ENCODE measurements at regions not wholly inside any gene's neighbourhood (a gene's known extent, or its start where the extent isn't known, plus 50 kb on each side); places are given as distances from the start of the nearest gene placed in this dataset.
A peak's percentile ranks its signal among the peaks of the same experiment; 100 is the strongest.

DNA sequence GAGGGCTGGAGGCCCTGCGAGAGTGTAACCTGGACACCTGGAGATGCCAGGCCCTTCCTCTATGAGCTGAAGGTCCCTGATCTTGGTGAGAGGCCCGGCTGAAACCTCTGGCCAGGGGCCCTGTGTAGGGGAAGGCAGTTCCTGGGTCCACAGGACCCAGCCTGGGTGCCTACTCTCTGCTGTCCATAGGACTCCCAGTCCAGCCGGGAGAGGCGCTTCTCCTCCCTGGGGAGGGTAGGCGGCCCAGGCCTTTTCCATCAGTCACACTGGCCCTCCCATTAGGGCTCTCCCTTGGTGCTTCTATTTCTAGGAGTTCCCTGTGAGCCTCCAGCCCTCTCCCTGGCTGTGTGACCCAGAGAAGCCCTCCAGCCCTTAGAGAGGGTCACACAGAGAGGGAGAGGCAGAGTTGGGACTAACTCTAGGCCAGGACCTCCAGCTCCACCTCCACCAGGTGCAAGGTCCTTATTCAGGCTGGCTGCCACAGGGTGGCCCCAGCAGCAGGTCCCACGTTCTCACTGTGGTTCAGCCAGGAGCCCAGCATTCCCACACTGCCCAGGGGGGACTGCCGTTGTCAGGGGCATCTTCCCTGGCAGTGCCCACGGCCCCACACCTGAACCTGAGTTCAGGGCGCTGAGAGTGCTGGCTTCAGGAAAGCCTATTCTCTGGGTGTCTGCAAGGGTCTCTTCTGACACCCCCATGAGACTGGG, 146.8 kb downstream of the SMAD6 start:
- no peak for DNase-seq

DNA sequence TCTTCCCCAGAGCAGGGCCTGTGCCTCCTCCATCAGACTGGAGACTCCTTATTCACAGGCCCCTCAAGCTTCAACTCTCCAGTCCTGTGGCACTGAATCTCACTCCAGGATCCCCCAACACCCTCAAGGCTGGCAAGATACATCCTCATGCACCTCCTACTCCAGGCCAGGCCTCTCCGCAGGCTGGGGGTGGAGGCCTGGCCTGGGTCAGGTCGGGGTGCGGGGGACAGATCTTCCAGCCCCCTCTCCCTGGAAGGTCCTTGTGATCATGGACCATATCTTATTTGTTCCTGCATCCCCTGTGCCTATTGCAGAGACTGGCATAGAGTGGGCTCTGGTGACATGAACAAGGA, 147.3 kb downstream of the SMAD6 start:
- DNase-seq = no peak

DNA sequence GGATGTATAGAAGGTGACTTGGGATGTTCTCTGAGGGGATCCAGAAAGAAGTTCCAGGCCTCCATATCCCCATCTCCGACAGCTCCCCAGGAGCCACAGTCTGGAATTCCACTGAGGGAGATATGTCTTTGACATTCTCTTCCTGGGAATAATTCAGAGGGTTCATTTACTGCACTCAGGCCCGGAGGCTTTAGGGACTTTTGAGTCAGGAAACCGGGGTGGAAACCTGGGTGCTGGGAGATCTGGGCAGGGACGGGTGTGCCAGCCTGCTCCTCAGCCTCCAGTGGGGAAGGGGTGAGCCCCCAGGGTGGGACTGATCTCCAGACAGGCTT, 147.7 kb downstream of the SMAD6 start:
- no peak for DNase-seq

DNA sequence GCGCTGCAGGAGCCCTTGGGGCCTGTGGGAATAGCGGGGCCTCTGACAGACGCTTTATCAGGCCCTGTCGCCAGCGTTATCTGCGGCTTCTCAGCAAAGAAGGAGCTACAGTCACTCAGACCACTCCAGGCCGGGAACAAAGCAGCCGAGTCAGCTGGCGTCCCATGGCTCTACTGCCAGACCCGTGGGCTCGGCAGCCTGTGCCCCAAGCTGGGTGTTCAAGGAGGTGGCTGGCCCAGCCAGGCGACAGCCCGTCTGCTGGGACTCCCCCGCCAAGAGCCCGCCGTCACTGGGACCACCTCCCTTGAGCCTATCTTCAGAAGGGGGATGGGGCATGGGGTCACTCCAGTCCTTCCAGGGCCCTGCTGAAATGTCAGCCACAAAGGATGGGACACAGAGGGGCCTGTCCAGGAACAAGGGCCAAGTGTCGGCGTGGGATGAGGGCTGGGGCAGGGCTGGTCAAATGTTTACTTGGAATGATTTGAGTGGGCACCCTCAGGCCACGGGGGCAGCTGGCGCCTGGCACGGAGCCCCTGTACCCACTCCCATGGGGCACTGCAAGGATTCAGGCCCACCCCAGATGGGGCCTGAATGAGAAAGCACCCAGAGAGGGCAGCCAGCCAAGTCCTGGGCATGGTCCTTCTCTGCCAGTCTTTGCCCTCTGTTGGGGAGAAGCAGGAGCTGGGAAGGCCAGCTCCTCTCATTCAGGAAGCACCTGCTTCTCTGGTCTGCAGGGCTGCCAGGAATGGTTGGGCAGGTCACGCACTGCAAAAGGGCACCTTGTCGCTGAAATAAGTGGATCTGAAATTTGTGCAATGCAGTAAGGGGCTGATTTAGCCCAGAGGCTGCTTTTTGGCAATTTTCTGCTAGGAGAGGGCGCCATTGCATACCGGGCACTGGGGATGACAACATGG, 148.3 kb downstream of the SMAD6 start:
- no peak for DNase-seq

DNA sequence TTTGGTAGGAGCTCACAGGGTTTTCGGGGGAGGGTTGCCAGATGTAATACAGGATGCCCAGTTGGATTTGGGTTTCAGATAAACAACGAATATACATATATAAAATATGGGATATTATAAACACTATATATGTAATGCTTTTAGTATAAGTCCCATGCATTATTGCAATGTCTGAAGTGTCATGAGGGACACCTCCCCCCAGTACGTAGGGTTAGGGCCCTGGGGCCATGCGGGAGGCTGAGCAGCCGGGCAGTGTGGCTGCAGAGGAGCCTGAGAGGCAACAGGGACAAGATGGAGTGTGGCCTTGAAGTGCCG, 148.9 kb downstream of the SMAD6 start:
- no peak for DNase-seq

DNA sequence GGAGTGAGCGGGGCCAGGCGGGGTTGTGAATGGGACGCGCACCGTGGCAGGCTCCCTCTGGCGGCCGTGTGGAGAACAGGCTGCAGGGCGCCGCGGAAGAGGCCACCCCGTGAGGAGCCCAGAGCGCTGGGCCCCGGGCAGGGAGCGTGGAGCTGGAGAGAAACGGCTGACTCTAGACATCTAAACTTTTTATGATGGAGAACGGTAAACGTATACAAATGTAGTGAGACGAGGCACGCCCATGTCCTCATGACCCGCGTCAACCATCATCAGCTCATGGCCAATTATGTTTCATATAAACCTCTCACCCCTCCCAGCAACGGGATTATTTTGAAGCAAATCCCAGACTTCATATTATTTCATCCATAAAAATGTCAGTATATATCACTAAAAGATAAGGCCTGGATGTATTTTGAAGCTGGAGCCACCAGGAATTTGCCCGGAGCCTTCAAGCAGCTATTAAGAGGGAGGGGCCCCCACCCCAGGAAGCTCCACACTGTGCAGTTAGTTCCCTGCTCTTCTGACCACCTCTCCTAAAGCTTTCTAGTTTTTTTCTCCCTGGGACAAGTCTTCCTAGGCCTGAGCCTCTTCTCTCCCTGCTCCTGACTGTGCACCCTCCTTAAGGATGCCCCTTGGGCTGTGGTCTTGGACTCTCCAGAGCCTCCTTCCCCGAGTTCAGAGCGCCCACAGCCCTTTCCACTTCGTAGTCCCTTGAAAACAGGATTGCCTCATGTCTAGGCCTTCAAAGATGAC, 149.5 kb downstream of the SMAD6 start:
- peak; percentile 83 for DNase-seq

DNA sequence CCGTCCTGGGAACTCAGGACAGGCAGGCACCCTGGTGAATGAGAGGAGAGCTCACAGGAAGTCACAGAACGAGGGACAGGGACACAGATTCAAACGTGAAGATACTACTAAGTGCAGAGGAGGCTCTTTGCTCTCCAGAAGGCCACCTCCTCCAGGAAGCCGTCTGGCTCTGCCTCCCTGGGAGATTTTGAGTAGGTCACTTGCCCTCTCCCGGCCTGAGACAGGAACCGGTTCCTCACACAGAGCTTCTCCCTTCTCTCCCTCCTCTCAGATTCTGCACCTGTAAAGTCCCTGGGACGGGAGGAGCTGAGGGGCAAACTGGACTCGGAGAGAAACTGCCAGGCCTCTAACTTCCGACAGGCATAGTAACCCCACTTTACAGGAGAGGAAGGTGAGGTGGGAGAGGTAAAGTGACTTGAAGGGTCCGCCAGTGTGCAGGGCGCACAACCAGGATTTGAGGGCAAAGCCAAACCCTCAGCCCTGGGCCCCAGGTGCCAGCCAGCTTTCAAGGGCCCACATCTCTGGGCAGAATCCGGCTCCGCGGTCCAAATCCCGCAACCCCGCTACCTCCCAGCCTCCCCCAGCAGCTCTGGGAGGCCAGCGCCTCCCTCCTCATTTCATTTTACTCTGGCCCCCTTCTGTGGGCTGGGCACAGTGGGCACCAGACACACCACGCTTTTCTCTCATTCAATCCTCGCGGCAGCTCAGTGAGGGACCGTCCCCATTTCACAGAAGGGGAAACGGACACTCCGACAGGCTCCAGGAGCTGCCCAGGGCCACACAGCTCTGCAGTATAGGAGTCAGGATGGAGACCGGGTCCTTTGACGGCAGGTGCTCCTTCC, 150.2 kb downstream of the SMAD6 start:
- no peak for DNase-seq

DNA sequence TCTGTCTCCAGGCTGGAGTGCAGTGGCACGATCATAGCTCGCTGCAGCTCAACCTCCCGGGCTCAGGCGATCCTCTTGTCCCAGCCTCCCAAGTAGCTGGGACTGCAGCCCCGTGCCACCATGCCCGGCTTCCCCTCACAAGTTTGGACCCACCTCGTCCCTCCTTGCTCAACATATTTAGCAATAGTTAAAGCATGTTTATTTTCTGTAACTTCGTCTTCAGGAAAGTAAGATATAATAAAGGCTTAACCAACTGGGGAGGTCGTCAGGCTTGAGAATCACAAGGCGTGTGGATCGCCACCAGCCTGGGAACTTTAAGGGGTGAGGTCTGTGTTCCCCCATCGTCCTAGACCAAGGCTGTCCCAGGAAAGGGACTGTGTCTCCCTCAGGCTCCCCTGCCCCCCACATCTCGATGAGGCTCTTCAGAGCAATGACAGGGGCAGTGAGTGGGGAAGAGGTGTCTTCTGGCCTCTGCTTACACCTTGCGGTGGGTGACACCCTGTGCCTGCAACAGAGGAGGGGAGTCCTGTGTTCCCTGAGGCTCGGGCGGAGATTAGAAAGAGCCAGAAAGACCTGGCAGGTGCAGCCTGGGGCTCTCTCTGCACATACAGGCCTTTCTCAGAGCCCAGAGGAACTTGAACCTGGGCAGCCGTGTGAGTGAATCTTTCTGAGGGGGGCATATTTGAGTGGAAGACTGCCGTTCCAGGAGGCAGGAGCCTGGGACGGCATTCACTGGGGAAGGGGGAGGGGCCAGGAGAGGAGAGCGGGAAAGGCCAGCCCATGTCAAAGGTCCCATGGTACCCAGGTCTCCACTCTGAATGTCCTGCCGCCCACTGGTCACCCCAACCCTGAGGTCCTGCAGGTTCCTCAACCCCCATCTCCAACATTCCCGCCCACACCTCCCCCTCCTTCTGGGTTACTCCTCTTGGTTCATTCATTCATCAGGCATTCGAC, 152.3 kb downstream of the SMAD6 start:
- no peak for DNase-seq

DNA sequence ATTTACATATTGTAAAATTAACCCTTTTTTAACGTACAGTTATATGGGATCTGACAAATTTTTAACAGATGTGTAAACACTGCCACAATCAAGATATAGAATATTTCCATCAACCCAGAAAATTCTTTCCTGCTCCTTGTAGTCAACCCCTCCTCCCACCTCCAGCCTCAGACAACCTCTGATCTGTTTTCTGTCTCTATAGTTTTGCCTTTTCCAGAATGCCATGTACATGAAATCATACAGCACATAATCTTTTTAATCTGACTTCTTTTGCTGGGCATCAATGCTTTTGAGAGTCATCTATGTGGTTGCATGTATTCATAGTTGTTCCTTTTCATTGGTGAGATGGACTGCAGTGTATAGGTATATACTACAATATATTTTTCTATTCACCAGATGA, 153.0 kb downstream of the SMAD6 start:
- no peak for DNase-seq

DNA sequence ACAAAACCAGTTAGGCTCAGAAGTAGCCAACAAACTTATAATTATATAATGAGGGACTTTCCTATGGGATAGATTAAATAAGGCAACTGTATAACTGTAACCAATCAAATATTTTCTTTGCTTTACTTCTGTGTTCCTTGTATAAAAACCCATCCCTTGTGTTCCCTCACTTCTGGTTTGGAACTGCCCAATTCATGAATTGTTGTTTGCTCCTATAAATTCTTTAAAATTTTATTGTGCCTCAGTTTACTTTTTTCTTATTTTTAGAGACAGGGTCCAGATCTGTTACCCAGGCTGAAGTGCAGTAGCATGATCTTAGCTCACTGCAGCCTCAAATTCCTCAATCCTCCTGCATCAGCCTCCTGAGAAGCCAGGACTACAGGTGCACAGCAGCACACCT, 155.7 kb downstream of the SMAD6 start:
- no peak for DNase-seq

DNA sequence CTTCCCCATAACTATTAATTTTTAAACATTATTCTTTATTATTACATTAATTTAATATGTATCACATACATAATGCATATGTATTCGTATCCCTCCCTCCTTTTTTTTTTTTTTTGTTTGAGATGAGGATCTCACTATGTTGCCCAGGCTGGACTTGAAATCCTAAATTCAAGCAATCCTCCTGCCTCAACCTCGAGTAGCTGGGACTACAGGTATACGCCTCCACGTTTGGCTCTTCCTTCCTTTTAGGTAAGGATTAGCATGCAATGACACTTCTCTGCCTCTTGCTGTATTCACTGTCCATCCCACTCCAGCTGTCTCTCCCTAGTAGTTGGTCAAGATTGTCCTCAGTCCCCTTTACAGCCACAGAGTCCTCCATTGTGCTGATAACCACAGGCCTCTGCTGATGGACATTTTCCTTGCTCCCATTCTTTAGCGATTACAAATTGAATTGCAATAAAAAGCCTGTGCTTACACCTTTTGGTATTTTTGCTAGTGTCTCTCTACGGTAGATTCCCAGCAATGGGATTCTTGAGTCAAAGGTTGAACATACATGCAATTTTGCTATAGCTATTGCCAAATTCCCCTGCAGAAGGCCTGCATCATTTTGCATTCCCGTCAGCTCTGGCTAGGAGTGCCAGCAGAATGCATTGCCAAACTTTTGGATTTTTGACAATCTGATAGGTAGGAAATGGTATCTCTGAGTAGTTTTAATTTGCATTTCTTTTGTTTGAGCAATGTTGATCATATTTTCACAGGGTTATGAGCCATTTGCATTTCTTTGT, 156.6 kb downstream of the SMAD6 start:
- no peak for DNase-seq

DNA sequence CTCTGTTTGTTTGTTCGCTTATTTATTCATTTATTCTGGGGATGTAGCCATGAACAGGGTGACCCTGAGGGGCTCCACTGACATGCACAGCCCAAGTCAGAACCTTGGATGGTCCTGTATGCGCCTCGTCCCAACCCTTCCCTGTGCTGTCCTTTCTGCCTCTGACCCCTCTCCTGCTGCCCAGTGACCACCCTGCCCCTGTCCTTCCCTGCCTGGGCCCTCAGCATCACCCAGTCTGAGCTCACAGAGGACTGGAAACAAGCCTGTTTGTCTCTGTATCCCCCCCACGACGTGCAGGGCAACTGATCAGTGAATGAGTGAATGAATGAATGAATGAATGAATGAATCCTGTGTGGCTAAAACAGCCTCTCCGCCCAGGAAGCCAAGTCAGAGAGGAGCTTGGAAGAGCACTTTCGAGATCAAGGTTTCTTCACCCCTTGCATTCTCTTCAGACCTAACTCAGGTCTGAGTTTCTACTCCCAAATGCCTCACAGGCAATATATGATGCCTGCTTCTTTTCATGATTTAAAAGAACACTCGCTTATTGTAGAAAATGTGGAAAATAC, 157.7 kb downstream of the SMAD6 start:
- no peak for DNase-seq

DNA sequence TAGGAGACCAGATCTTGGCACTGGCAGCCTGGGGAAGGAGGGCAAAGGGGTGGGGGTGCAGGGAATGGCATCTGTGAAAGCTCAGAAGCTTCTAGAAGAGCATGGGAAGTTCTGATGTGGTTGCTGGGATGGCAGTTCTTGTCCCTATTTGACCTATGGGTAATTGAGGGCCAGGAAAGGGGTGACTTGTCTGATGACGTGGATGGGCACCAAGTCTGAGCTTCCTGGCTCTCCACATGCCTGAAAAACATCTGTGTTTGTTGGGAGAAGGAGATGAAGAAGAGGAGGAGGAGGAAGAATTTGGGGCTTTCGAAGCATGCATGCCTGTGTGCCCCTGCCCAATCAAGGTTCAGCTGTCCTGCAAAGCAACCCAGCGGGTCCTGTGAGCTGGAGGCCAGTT, 158.8 kb downstream of the SMAD6 start:
- no peak for DNase-seq

DNA sequence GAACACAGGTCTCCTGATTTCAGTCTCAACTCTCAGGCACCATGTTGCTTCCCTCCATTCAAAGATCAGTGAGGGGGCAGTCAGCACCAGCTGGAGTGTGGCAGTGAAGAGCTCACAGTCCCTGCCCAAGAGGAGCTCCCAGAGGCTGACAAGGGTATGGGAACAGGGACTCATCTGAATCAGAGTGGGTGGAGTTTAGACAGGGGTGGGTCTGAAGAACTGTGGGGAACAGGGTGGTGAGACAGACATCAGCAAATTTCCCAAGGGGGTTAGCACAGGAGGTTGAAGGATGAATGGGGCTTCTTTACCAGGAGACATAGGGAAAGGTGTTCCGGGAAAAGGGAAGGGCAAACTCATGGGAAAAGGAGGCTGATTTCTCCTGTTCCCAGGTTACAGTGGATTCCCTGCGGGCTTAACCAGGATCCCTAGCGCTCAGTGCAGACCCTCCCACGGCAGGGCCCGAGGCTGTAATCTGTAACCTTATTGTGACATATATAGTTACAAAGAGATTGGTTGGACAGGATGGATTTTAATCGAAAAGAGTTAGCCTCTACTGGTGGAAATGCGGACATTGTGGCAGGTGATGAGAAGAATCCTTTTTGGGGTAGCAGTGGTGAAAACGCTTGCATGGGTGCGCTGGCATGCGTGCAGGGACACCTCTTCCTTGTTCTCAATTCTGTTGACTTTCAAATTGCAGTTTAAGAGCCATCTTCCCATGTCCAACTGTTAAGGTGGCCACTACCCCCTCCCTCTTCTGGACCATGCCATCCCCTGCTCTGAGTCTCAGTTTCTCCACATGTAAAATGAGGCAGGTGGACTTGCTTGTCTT, 160.3 kb downstream of the SMAD6 start:
- DNase-seq = no peak

DNA sequence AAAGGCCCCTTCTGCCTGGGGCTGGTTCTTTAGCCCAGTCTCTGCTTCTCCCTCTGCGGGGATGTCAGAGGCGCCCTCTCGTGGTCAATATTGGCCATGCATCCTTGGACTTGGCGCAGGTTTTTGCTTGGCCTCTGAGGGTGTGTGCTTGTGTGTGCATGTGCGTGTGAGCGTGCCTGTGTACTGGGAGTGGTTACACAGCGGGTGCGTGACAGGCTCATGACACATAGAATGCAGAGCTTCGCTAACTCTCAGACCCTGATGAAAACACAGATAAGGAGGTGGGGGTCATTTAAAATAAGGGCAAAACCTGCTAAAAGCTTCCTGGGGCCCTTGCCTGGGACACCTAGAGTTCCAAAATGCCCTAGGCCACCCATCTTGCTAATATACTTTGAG, 160.9 kb downstream of the SMAD6 start:
- peak; percentile 62 for DNase-seq

DNA sequence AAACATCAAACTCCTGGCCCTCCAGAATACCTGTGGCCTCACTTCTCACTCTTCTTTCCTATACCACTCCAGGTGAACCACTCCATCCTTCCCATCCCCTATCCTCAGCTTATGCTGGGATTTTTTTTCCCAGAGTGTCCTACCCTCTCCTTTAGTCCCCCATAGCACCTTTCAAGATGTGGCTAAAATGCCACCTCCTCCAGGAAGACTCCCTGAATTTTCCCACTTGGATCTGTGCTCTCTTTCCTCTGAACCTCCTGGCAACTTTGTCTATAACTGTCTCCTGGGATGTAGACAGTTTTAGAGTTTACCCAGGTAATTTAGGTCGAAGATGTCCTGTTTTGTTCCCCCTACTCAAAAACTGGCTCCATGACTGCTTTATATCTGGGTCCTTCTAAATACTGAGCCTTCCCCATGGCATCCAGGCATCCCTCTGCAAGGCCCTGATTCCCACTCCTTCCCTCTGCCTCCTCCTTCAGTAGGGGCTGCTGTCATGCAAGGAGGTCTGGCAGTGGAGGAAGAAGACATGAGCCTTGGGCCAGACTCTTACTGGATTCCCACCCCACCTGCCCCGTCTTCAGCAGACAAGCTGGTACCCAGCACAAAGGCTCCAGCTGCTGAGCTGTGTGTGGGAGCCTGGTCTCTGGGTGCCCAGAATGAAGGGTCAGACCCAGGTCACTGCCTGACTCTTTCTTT, 161.5 kb downstream of the SMAD6 start:
- DNase-seq = no peak

DNA sequence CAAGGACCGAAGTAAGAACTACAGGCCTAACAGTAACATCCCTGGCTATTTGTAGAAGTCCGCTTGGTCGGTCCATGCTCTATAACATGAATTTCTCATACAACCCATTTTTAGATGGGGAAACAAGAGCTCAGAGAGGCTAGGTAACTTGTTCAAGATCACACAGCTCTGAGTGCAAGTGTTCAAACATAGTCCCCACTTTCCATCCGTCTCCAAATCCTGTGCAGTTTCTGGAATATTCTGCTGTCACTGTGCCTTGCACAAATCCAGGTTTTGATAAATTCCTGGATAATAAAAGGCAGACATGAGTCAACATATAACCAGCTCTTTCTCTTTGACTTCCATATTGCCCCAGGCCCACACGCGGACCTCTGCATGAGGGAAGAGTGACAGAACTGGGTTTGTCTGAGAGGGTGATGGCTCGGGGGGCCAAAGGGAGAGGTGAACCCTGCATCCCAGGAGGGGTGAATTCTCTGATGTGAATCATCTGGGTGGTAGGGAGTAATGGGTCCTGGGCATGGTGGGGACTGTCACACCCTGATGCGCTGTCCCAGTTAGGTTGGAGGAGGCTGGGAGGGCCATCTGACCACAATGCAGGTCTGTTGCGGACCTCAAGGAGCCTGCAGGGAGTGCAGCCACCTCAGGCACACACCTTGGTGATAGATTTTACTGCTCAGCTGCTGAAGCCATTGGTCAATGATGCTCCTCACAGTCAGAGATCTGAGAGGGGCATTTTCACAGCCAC, 162.2 kb downstream of the SMAD6 start:
- no peak for DNase-seq

DNA sequence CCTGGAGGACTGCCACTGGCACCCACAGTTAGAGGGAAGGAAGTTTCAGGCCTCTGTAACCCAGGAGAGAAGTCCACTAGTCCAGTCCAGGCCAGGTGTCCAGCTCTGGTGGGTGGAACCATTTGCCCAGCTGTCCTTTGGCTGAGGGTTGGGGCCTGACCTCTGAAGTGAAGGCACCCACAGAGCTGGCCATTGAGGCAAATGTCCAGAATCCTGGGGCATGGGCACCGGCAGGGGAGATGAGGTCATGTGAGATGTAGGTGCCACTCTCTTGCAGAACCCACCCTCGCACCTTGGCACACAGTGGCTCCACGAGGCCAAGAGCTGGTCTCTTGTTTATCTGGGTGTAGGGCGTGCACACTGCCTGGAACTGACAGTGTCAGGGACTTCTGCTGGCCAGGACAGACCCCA, 162.8 kb downstream of the SMAD6 start:
- DNase-seq = no peak

All from NCI-H1105 treated with DMSO at 0.1 percent for 48 hours (cell line).